ENCODE measurements at regions not wholly inside any gene's neighbourhood (a gene's known extent, or its start where the extent isn't known, plus 50 kb on each side); places are given as distances from the start of the nearest gene placed in this dataset.
"Not testable (repeated sequence)": the region's sequence is repeated elsewhere in the genome, so short reads cannot be mapped to it uniquely, and the experiment has no call there.

DNA sequence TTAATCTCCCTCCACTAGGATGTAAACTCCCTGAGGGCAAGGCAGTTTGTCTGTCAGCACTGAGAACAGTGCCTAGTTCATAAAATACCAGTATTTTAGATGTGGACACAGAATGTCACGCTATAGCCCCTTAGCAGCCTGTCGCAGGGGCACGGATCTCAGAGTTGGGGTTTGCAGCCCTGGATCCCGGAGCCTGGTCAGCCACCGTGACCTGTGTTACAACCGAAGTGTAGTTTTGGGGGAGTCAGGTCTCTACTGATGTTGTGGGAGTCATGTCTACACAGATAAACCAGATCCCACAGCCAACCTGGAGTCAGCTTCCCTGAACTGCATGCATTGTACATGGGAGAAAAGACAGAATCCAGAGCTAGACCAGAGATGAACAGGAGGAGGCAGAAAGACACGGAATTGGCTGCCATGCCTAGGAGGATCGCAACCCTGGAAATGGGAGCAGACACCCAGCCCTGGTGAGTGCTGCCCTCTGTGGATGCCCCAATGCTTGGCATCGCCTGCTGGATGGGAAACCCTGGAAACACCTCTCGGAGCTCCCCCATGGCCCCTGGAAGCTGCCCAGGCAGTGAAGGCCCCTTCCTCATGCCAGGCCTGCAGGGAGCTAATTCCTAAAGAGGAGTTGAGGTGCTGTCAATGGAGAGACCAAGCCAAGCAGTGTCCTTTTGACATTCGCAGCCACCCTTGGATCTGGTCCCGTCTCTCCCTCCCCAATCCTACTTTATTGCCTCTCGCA, 851.3 kb downstream of the TBC1D22A start:
- no peak for DNase-seq

DNA sequence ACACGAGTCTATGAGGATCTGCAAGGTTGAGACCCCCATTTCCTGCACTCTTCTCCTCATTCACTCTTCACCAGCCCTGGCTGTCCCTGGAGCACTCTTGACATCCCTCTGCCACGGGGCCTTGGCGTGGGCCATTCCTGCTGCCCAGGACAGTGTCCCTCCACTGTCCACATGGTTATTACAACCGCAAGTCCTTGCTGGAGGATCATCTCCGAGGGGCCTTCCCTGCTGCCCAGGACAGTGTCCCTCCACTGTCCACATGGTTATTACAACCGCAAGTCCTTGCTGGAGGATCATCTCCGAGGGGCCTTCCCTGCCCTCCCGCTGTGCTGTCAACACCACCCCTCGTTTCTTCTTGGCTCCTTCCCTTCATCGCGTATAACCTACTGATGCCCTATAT, 850.7 kb downstream of the TBC1D22A start:
- not testable (repeated sequence) for DNase-seq

DNA sequence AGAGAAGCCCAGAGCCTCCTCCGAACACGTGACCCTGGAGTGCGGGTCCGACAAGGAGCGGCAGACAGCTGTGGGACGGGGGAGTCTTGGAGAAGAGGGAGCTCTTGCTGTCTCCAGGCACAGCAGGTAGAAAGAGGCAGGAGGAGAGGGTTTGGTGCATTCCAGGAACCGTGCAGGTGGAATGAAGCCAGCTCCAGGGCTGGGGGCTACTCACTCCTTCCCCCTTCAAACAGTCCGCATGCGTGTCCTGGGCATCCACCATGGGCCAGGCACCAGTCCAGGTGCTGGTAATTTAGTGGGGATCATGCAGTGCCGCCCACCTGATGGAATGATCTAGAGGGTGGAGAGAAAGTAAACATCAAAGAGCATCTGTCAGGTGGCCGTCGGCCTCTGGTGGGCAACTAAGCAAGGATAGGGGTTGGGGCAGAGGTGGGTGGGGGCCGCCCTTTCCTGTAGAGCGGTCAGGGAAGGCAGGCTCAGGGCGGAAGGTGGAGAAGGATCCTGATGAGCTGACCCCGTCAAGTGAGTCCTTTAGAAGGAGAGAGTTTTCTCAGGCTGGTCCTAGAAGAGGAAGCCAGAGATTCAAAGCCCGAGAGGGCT, 850.0 kb downstream of the TBC1D22A start:
- DNase-seq: no peak

DNA sequence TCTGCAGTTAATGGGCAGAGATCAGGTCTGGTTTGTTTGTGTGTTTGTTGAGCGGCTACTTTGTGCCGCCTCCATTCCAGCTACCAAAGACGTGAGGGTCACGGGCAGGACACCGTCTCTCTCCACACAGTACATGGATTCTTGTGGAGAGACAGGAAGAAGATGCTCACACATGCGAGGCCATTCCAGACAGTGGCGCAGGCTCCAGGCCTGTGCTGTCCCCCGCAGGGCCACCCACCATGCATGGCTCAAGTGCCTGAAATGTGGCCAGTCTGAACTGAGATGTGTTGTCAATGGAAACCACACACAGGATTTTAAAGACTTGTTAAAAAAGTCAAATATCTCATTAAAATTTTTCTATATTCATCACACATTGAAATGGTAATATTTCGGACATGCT, 848.3 kb downstream of the TBC1D22A start:
- no peak for DNase-seq

DNA sequence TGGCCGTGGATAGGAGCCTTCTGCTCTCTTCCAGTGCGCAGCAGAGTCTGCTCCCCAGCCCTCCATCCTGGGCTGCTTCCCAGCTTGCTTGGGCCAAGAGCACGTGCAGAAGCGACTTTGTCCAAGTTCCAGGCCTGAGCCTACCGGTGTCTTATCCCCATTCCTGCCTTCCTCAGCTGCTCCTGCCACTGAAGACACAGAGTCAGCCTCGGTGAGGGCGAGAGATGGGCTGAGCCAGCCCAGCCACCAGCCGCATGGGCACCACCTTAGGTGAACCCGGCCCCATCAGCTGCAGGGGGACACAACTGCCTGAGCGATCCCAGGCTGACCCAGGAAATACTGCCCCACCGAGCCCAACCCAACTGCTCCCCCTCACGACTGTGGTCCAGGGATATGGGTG, 847.8 kb downstream of the TBC1D22A start:
- DNase-seq: no peak

DNA sequence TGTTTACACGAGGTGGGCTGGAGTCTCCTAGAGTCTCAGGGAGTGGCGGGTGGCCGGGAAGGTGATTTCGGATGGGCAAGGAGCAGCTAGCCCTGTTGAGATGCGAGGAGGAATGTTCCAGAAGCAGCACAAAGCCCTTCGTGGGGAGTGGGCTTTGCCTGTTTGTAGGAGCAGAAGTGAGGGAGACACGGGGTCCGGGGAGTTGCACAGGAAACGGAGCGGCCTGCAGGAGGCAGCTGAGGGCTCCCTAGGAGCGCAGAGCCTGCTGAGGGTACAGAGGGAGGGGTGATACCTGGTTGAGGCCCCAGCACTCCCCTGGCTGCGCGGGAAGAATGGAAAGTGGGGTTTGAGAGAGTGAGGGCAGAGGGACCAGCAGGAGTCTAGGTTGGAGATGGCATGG, 847.2 kb downstream of the TBC1D22A start:
- no peak for DNase-seq

DNA sequence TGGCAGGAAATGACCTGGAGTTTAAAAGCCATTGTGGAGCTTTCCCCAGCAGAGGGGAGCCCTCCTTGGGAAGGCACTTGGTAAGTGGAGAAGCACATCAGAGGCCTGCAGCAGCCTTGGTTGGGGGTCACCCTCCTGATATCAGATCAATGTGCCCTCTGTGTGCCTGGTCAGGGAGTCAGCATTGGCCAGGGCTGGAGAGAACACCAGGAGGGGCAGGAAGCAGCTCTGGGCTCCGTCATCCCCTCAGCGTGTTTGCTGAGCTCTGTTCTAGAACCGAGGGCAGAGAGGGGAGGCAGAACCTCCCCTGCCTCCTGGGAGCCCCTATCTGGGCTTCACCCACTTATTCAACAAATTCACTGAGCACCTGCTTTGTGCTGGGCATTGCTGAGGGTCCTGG, 846.0 kb downstream of the TBC1D22A start:
- no peak for DNase-seq

DNA sequence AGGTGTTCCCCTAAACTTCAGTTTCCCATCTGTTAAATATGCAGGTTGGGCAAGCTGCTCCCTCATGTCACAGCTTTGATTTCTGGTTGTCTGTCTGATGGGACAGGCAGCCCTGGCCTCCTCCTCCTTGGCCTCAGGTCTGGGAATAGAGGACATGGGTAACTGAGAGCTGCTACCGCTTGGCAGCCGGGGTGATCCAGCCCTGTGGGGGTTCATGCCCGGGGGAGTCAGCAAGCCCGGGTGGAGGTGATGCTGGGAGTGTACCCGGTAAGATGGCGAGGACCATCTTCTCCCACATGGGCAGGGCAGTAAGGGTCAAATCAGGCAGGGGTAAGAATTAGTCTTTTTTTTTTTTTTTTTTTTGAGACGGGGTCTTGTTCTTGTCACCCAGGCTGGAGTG, 845.0 kb downstream of the TBC1D22A start:
- DNase-seq: no peak

DNA sequence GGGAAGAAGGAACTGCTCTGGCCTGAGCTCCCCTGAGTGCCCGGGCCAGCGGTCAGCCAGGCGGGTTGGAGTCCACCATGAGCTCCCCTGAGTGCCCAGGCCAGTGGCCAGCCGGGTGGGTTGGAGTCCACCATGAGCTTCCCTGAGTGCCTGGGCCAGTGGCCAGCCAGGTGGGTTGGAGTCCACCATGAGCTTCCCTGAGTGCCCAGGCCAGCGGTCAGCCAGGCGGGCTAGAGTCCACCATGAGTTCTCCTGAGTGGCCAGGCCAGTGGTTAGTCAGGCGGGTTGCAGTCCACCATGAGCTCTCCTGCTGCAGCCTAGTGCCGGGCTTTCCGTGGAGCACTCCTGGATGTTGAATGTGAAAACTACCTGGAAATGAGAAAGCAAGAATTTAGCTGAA, 844.0 kb downstream of the TBC1D22A start:
- no peak for DNase-seq

DNA sequence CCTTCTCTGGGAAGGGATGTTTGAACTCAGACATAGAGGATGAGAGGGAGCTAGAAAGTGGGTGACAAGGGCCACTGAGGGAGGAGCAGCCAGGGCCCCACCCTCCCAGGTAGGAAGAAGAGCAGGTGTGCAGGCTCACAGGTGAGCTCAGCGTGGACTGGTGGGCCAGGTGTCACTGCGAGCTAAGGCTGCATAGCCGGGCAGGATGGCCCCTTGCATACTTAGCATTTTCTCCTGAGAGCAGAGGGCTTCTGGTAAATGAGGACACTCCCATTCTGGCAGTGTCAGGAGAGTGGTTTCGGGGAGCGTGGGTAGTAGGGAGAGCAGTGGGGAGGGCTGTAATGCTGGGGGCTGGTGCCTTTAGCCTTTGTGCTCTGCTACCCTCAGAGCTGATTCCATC, 843.4 kb downstream of the TBC1D22A start:
- no peak for DNase-seq

DNA sequence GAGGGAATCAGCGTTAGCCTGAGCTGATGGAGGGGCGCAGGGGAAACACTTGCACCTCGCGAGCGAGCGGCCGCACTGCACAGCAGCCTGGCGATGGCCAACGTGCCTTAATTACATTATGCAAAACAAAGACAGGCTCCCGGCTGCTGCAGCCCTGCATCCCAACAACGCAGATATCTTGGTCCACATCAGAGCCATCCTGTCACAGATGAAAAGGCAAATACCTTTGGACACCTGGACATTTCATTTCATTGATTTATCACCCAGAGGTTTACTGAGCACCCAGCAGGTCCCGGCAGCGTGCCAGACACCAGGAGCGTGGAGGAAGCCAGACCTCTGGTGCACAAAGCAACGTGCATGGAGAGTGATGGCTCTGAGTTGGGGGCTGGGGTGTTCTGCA, 843.0 kb downstream of the TBC1D22A start:
- no peak for DNase-seq

DNA sequence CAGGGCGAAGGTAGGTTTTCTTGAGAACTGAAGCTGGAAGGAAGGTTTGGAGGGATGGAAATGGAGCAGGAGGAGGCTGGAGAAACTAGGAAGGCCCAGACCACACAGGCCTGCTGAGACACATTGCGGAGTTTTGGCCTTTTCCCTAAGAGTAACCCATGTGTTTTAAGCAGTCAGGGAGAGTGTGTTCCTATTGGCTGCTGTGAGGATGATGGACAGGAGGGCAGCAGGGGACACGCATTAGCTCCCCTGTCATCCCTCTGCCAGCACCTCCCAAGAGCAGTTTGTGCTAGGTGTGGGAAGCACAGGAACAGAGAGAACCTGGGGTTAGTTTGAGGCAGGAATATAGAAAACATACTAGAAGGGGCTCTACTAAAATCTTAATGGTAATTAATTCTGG, 842.1 kb downstream of the TBC1D22A start:
- DNase-seq: no peak

DNA sequence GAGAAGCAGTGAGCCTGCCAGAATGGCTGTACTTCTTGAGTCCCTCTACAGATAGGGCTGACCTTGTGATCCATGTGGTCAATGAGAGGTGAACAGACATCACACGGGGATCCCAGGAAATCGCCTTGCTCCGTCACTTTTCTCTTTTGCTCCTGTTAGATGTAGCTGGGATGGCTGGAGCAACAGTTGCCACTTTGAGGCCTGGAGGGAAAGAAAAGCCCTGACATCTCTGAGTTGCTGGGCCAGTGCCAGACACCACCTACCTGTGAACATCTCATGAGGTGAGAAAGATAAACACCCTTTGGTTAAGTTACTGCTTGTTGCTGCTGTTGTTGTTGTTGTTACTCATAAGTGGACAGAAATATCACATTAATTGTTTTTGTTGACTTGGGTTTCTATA, 840.3 kb downstream of the TBC1D22A start:
- DNase-seq: no peak

DNA sequence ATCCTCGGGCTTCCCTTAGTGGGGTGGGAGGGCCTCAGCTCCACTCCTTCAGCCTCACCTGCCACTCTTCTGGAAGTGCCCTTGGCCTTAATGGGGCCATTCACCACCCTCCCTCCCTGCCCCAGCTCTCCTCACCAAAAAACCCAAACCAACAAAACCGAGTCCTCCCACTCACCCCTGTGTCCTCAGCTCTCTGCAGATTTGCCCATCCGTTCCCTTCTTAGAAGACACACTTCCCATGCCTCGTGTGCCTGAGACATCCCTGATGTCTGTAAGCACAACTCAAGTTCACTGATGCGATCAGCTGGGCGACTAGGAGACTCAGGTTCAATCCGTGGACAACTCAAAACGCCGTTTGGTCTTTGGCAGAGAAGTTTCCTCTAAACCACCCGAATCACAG, 839.2 kb downstream of the TBC1D22A start:
- DNase-seq: no peak

DNA sequence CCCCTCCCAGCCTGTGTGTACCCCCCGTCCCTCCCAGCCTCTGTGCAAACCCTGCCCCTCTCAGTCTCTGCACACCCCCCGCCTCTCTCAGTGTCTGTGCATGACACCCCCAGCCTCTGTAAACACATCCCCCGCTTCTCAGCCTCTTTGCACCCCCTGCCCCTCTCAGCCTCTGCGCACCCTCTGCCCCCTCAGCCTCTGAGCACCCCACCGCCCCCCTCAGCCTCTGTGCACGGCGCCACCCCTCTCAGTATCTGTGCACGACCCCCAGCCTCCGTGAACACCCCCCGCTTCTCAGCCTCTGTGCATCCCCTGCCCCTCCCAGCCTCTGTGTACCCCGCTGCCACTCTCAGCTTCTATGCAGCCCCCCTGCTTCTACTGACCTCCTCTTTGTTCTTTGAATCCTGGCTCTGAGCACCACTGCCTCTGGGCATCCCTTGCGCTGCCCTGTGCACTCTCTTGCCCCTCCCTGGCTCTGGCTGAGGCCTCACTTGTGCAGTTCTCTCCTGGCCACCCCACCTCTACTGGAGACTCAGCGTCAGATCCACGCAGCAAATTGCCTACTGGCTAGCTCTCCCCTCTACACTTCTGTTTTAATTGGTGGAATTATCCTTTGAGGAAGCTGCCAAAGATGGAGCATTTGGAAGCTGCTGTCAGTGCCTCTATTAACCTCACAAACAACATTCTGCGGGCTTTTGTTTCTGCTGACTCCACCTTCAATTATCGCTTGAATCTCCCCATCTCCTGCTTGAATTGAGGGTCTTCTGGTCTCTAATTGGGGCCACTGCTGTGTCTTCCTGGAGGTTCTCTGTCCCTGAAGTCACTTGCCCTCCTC, 838.6 kb downstream of the TBC1D22A start:
- DNase-seq: no peak

DNA sequence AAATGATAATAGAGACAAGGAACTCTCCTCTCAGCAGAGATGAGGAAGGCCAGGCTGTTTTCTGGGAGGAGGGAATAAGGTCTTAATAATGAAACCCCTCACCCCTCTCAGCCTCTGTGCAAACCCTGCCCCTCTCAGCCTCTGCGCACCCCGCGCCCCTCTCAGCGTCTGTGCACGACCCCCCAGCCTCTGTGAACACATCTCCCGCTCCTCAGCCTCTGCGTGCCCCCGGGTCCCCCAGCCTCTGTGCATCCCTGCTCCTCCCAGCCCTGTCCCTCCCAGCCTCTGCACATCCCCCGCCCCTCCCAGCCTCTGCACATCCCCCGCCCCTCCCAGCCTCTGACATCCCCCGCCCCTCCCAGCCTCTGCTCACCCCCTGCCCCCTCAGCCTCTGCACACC, 837.8 kb downstream of the TBC1D22A start:
- DNase-seq: no peak

DNA sequence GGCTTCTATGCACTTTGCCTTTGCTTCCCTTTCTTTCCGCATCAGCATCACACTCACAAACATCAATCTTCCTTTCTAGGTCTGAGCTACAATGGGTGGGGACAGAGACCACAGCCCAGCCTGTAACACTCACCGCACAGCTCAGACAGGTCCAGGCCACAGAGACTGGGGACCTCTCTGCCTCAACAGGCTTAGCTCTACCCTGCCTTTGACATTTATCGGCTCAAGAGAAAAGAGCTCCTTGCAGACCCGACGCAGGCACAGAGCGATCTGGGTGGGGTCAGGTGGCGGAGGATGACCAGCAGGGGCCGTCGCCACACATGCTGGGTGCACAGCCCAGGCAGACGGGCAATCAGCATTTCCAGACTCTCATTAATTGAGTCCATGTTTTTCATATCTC, 837.3 kb downstream of the TBC1D22A start:
- no peak for DNase-seq

DNA sequence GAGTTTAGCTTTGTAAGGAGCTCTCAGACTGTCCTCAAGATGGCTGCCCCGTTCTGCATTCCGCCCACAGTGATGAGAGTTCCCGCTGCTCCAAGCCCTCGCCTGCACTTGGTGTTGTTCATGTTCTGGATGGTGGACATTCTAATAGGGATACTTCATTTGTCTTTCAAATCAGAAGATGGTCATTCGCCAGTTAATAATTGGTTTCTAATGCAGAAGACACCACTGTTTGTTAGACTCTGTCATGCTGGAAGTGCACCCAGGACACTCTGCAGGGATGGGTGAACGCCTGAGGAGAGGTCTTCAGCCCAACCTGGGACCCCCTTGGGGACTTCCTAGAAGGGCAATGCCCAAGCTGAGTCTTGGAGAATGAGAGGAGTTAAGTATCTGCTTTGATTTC, 836.4 kb downstream of the TBC1D22A start:
- DNase-seq: no peak

DNA sequence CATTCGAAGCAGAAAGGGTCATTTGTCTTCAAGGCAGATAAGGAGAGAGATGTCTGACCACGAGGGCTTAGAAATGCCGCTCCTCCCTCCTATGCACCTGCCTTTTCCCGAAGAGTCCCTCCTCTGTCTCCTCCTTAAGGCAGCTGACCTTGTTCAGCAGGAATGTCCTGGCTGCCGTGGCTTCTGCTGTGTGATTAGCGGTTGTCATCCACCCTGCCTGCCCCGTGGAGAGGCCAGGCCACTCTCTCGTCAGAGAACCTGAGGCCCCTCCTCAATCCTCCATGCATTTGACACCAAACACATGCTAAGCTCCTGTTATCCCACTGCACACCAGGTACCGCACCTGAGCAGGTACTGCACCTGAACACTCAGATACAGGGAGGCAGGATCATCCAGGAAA, 834.6 kb downstream of the TBC1D22A start:
- DNase-seq: no peak

DNA sequence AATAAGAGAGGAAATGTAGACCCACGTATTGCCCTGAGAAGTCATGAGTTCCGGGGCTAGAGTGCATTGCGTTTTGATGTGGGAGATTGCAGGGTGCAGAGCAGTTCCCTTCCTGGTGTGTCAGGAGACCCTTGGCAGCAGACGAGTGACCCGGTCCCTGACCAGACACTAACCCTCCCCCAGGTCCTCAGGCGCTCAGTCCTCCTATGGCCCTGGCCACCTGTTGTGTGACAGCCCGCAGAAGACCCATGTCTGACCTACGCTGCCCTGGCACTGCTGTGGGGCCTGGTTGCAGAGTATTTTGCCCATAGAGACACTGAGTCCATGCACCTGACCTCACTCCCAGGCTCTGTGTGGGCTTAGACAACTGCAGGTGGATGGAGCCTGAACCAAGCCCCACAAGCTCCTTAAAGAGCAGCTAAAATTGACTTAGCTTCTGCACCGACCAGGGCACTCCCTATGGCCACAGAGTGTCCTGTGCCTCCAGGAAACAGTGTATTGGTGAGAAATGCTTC, 833.8 kb downstream of the TBC1D22A start:
- no peak for DNase-seq

DNA sequence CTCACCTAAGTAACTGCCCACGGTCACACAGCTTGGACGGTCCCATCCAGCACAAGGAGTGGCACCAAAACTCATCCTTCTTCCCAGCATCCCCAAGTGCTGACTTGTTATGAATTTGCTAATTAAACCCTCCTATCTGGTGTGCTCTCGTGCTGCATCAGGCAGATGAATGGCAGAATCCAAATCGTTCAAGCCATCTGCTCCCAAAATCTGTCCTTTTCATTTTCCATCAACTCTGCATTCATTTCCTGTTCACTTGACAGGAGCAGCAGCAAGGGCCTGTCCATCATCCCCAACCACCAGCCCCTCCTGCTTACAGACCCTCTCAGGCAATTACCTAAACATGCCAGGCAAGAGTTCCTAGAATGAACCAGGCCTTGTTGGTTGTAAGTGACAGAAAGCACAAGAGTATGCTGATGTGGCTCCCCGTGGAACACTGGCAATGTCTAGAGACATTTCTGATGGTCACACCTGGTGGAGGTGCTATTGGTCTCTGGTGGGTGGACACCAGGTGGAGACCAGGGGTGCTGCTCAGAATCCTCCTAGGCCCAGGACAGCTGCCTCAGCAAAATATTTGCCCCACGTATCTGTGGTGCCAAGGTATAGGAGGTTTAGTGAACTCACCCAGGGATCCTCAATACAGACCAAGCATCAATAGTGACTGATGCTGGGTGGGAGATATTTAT, 832.5 kb downstream of the TBC1D22A start:
- DNase-seq: no peak

DNA sequence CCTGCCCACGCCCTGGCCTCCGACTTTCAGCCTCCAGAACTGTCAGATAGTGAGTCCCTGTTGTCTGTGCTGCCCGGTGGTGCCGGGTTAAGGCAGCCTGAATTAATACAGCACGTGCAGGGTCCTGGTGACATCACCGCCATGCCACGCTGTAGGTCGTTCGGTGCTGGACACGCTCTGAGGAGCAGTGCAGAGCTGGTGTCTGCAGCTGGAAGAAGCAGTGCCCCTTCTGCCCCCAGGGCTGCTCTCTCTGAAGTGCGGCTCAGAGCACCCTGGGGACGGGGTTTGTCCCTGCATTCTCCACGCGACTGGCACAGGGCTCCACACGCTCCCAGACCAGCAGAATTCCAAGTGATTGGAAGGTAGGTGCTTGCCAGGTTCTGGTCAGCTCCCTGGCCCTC, 831.5 kb downstream of the TBC1D22A start:
- no peak for DNase-seq

DNA sequence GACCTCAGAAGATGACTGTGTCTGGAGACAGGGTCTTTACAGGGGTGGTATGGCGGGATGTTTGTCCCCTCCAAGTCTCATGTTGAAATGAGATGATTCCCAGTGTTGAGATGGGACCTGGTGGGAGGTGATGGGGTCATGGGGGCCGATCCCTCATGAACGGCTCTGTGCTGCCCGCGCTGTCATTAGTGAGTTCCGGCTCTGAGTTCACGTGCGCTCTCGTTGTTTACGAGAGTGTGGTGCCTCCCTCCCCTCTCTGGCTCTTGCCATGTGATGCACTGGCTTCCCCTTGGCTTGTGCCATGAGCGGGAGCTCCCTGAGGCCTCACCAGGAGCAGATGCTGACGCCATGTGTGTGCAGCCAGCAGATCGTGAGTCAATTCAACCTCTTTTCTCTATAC, 830.8 kb downstream of the TBC1D22A start:
- no peak for DNase-seq
